ENCODE measurements at regions not wholly inside any gene's neighbourhood (a gene's known extent, or its start where the extent isn't known, plus 50 kb on each side); places are given as distances from the start of the nearest gene placed in this dataset.

DNA sequence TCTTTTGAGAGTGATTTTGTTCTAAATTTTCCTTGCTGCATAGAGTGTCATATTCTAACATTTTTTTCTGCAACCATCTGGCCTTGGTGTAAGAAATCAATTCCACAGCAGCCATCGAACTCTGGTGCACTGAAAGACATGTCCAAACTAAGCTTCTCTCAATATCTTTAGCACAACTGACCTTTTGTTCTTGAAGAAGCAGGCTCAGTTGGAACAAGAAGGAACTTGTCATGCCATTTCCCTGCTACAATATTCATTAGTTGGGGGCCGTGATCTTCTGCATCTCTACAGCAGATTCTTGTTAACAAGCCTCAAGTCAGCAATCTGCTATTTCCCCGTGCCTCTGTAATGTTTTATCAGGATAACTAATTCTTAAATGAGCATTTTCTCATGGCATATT is 1305.6 kb downstream of the CDH11 start:
- TF ChIP-seq POLR2AphosphoS5 (IDR thresholded peaks at IDR 0.05; ENCODE audit: low read depth, low read length): no peak
- TF ChIP-seq, protein P1, sequence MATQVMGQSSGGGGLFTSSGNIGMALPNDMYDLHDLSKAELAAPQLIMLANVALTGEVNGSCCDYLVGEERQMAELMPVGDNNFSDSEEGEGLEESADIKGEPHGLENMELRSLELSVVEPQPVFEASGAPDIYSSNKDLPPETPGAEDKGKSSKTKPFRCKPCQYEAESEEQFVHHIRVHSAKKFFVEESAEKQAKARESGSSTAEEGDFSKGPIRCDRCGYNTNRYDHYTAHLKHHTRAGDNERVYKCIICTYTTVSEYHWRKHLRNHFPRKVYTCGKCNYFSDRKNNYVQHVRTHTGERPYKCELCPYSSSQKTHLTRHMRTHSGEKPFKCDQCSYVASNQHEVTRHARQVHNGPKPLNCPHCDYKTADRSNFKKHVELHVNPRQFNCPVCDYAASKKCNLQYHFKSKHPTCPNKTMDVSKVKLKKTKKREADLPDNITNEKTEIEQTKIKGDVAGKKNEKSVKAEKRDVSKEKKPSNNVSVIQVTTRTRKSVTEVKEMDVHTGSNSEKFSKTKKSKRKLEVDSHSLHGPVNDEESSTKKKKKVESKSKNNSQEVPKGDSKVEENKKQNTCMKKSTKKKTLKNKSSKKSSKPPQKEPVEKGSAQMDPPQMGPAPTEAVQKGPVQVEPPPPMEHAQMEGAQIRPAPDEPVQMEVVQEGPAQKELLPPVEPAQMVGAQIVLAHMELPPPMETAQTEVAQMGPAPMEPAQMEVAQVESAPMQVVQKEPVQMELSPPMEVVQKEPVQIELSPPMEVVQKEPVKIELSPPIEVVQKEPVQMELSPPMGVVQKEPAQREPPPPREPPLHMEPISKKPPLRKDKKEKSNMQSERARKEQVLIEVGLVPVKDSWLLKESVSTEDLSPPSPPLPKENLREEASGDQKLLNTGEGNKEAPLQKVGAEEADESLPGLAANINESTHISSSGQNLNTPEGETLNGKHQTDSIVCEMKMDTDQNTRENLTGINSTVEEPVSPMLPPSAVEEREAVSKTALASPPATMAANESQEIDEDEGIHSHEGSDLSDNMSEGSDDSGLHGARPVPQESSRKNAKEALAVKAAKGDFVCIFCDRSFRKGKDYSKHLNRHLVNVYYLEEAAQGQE (IDR thresholded peaks at IDR 0.05; ENCODE audit: insufficient read depth in 1 of 2, low read depth in 2 of 2, low read length in 2 of 2): no peak

Data from PFSK-1 (cell line).